Panc1 (cell line): ENCODE measurements at regions not wholly inside any gene's neighbourhood (a gene's known extent, or its start where the extent isn't known, plus 50 kb on each side); places are given as distances from the start of the nearest gene placed in this dataset.

Experiments used
- ATAC-seq: fragments of 200-7000 bp; cut with Tn5 transposase; 2 replicates; pipeline ENCODE4 v1.9.1; 2020; ENCODE audit warnings: mild to moderate bottlenecking, moderate library complexity
- BruUV-seq: library from RNA; stranded (reverse); fragments of 400-500 nt; replicated peaks from 2 replicates; lab custom pipeline; 2021; lab: Mats Ljungman, UMichigan
- CTCF ChIA-PET: fragments of 300-600 bp; sonication (Branson Sonifier 250); formaldehyde crosslinking; loops from one replicate; lab custom pipeline; 2022; ENCODE audit warnings: antibody characterized with exemption; lab: Charles Lee
- POLR2A ChIA-PET: fragments of 300-600 bp; sonication (Branson Sonifier 250); formaldehyde crosslinking; loops from one replicate; lab custom pipeline; 2022; ENCODE audit warnings: antibody characterized with exemption; lab: Charles Lee
- DNase-seq: peaks from one replicate; pipeline ENCODE4 v3.0.0-alpha.2; 2010; ENCODE audit warnings: low read depth, low spot score
- H3K27ac ChIP-seq: 2 replicates; pipeline ENCODE4 v1.5.1; 2011; ENCODE audit warnings: mild to moderate bottlenecking, low read length, inconsistent platforms
- H3K27me3 ChIP-seq: fragments of 200-500 bp; sonication (Bioruptor generic); 2 replicates; pipeline ENCODE4 v1.6.0; 2014; ENCODE audit warnings: low read length, inconsistent platforms; ENCODE audit not compliant: control insufficient read depth, insufficient read depth
- H3K36me3 ChIP-seq: fragments of 200-500 bp; sonication (Bioruptor generic); 2 replicates; pipeline ENCODE4 v1.5.1; 2014; ENCODE audit warnings: inconsistent platforms, mild to moderate bottlenecking, low read length, moderate library complexity; ENCODE audit not compliant: control insufficient read depth, insufficient read depth
- H3K4me1 ChIP-seq: 2 replicates; pipeline ENCODE4 v1.5.1; 2011; ENCODE audit warnings: inconsistent platforms, mild to moderate bottlenecking, low read length, moderate library complexity; ENCODE audit not compliant: control insufficient read depth, insufficient read depth
- H3K4me3 ChIP-seq, 2 experiments: 2 replicates each; pipeline ENCODE4 v1.5.1; 2011 to 2012; ENCODE audit warnings: low read depth in 2 of 2, low read length in 2 of 2, mild to moderate bottlenecking in 2 of 2, inconsistent platforms in 1 of 2, moderate library complexity in 1 of 2
- H3K9me3 ChIP-seq: fragments of 200-500 bp; sonication (Bioruptor generic); 2 replicates; pipeline ENCODE4 v1.5.1; 2014; ENCODE audit warnings: low read depth, mild to moderate bottlenecking, inconsistent platforms, low read length, moderate library complexity; ENCODE audit not compliant: control insufficient read depth, insufficient read depth
- CTCF ChIP-seq: fragments of 450-650 bp; IDR thresholded peaks from 2 replicates; pipeline ENCODE4 v1.5.1; 2017; ENCODE audit warnings: mild to moderate bottlenecking
- POLR2AphosphoS5 ChIP-seq: IDR thresholded peaks from 2 replicates; pipeline ENCODE4 v1.6.1; 2012; ENCODE audit warnings: mild to moderate bottlenecking, low read depth, low read length, moderate library complexity
- SIN3A ChIP-seq: IDR thresholded peaks from 2 replicates; pipeline ENCODE4 v1.6.1; 2012; ENCODE audit warnings: low read depth, mild to moderate bottlenecking, low read length, moderate library complexity, borderline replicate concordance; ENCODE audit not compliant: insufficient read depth
- TCF7L2 ChIP-seq: IDR thresholded peaks from 2 replicates; pipeline ENCODE4 v1.6.1; 2011; ENCODE audit warnings: mild to moderate bottlenecking, low read depth, low read length, inconsistent platforms
- in situ Hi-C: cut with HindIII; loops from 2 replicates; pipeline ENCODE4 v1.10.0; 2016; ENCODE audit warnings: low sequenced_read_pairs, low pct_unique_long_range_greater_than_20kb
- intact Hi-C: fragments of 100-400 bp; cut with micrococcal nuclease; formaldehyde crosslinking; loops from one replicate; pipeline ENCODE4 v1.10.0; 2022; ENCODE audit not compliant: unreplicated experiment
- TF ChIP-seq, protein P1 (sequence below), 2 experiments: IDR thresholded peaks; 2 replicates each; pipeline ENCODE4 v1.6.1; 2011 to 2012; ENCODE audit warnings: low read depth in 2 of 2, control low read depth in 1 of 2, low read length in 1 of 2, mild to moderate bottlenecking in 1 of 2, moderate library complexity in 1 of 2; ENCODE audit not compliant: insufficient read depth in 1 of 2

GRCh38 chr2:41722668-41723369, 325.0 kb upstream of the PKDCC start:
- DNase-seq (no peak), ATAC-seq (no peak)
- H3K27me3 ChIP-seq: no peaks in the 10 kb centered on the region
- no peaks in the 10 kb centered on the region for H3K36me3 ChIP-seq
- no TSS peak for BruUV-seq
- TF ChIP-seq TCF7L2: no peak
- TF ChIP-seq SIN3A: no peak
- no peak for TF ChIP-seq CTCF
- in situ Hi-C loops: no loop called here
- H3K4me1 ChIP-seq: no peaks in the 10 kb centered on the region
- ChIA-PET POLR2A (no interaction called here), CTCF (no interaction called here)
- no peak overlapping the region for H3K27ac ChIP-seq
- H3K9me3 ChIP-seq: no peaks in the 10 kb centered on the region
- intact Hi-C loops: no loop called here
- H3K4me3 ChIP-seq: no peak overlapping the region

DNA sequence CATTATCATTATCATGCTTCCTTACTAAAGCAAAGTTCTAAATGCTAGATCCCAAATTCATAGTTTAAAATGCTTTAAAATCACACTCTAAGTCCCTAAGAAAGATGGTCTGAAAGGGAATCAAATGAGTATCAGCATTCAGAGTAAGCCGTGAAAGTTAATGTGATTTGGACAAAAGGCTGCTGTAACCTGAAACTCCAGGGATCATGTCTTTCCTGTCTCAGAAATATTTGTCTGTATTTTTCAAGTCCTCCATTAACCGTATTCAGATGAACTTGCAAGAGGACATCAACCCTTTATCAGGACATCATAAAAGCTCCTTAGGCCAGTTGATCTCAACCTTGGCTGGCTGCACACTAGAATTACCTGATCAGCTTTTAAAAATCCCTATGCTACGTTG, 324.3 kb upstream of the PKDCC start:
- no TSS peak for BruUV-seq
- Histone ChIP-seq H3K9me3 (no peaks in the 10 kb centered on the region), H3K4me3 (no peak overlapping the region), H3K4me1 (no peaks in the 10 kb centered on the region), H3K27me3 (no peaks in the 10 kb centered on the region), H3K27ac (no peak overlapping the region), H3K36me3 (no peaks in the 10 kb centered on the region)
- no peak for DNase-seq
- intact Hi-C loops (no loop called here), in situ Hi-C loops (no loop called here)
- TF ChIP-seq TCF7L2: no peak
- TF ChIP-seq, protein P1, sequence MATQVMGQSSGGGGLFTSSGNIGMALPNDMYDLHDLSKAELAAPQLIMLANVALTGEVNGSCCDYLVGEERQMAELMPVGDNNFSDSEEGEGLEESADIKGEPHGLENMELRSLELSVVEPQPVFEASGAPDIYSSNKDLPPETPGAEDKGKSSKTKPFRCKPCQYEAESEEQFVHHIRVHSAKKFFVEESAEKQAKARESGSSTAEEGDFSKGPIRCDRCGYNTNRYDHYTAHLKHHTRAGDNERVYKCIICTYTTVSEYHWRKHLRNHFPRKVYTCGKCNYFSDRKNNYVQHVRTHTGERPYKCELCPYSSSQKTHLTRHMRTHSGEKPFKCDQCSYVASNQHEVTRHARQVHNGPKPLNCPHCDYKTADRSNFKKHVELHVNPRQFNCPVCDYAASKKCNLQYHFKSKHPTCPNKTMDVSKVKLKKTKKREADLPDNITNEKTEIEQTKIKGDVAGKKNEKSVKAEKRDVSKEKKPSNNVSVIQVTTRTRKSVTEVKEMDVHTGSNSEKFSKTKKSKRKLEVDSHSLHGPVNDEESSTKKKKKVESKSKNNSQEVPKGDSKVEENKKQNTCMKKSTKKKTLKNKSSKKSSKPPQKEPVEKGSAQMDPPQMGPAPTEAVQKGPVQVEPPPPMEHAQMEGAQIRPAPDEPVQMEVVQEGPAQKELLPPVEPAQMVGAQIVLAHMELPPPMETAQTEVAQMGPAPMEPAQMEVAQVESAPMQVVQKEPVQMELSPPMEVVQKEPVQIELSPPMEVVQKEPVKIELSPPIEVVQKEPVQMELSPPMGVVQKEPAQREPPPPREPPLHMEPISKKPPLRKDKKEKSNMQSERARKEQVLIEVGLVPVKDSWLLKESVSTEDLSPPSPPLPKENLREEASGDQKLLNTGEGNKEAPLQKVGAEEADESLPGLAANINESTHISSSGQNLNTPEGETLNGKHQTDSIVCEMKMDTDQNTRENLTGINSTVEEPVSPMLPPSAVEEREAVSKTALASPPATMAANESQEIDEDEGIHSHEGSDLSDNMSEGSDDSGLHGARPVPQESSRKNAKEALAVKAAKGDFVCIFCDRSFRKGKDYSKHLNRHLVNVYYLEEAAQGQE (IDR thresholded peaks at IDR 0.05; ENCODE audit: insufficient read depth in 1 of 2, low read depth in 2 of 2, low read length in 1 of 2): no peak
- no peak for TF ChIP-seq CTCF
- no peak for TF ChIP-seq SIN3A
- no peak for TF ChIP-seq POLR2AphosphoS5
- POLR2A ChIA-PET: no interaction called here
- CTCF ChIA-PET: no interaction called here
- ATAC-seq: no peak
